ENCODE measurements at regions not wholly inside any gene's neighbourhood (a gene's known extent, or its start where the extent isn't known, plus 50 kb on each side); places are given as distances from the start of the nearest gene placed in this dataset.

DNA sequence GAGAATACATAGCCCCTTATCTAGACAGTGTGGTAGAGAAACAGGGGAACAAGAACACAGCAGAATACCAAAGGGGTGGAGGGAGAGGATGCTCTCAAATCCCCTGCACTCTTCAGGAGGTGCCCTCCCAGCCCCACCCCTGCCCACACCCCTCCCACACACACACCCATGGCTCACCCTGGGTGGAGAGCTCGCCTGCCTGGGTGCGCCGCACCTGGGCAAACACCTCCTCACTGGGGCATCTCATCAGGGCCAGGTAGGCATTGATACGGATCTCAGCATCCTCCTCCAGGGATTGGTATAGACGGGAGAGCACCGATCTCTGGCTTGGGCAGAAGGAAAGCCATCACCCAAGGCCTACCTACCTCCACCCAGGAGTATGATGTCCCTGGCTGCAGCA is 95.2 kb downstream of the LITAF start:
- TF ChIP-seq, protein P1, sequence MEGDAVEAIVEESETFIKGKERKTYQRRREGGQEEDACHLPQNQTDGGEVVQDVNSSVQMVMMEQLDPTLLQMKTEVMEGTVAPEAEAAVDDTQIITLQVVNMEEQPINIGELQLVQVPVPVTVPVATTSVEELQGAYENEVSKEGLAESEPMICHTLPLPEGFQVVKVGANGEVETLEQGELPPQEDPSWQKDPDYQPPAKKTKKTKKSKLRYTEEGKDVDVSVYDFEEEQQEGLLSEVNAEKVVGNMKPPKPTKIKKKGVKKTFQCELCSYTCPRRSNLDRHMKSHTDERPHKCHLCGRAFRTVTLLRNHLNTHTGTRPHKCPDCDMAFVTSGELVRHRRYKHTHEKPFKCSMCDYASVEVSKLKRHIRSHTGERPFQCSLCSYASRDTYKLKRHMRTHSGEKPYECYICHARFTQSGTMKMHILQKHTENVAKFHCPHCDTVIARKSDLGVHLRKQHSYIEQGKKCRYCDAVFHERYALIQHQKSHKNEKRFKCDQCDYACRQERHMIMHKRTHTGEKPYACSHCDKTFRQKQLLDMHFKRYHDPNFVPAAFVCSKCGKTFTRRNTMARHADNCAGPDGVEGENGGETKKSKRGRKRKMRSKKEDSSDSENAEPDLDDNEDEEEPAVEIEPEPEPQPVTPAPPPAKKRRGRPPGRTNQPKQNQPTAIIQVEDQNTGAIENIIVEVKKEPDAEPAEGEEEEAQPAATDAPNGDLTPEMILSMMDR (IDR thresholded peaks at IDR 0.05): no peak
- no peak for TF ChIP-seq POLR2A (IDR thresholded peaks at IDR 0.05)

All from transverse colon (tissue), 3 donors.